Osteoblast (primary cell): ENCODE measurements at regions not wholly inside any gene's neighbourhood (a gene's known extent, or its start where the extent isn't known, plus 50 kb on each side); places are given as distances from the start of the nearest gene placed in this dataset.

Experiments
- DNase-seq: peaks from one replicate; pipeline ENCODE4 v3.0.0; 2011; ENCODE audit warnings: low spot score, mixed read lengths; ENCODE audit not compliant: insufficient read length; ENCODE audit errors: missing footprints
- H2AFZ ChIP-seq: 2 replicates; pipeline ENCODE4 v1.6.0; 2011; ENCODE audit warnings: mild to moderate bottlenecking, low read length
- H3K27ac ChIP-seq: 2 replicates; pipeline ENCODE4 v1.5.1; 2011; ENCODE audit warnings: mild to moderate bottlenecking, low read depth, low read length, moderate library complexity
- H3K27me3 ChIP-seq: 2 replicates; pipeline ENCODE4 v1.6.0; 2012; ENCODE audit warnings: mild to moderate bottlenecking, control low read depth, inconsistent platforms, low read length, moderate library complexity; ENCODE audit not compliant: insufficient read depth
- H3K36me3 ChIP-seq: 2 replicates; pipeline ENCODE4 v1.5.1; 2011; ENCODE audit warnings: mild to moderate bottlenecking, low read length, control low read depth, moderate library complexity; ENCODE audit not compliant: insufficient read depth
- H3K4me1 ChIP-seq: 2 replicates; pipeline ENCODE4 v1.5.1; 2011; ENCODE audit warnings: mild to moderate bottlenecking, low read length, control low read depth, moderate library complexity; ENCODE audit not compliant: insufficient read depth
- H3K4me2 ChIP-seq: 2 replicates; pipeline ENCODE4 v1.6.0; 2011; ENCODE audit warnings: mild to moderate bottlenecking, low read length; ENCODE audit not compliant: insufficient read depth
- H3K4me3 ChIP-seq: fragments of 200-600 bp; sonication (generic); 3 replicates; pipeline ENCODE4 v1.5.1; 2012; ENCODE audit warnings: mild to moderate bottlenecking, low read length, inconsistent platforms; ENCODE audit not compliant: insufficient read depth
- H3K79me2 ChIP-seq: 2 replicates; pipeline ENCODE4 v1.6.0; 2012; ENCODE audit warnings: mild to moderate bottlenecking, low read length, control low read depth, inconsistent platforms; ENCODE audit not compliant: insufficient read depth
- H3K9me3 ChIP-seq: 2 replicates; pipeline ENCODE4 v1.5.1; 2011; ENCODE audit warnings: low read depth, low read length, control low read depth
- H4K20me1 ChIP-seq: 2 replicates; pipeline ENCODE4 v1.6.0; 2012; ENCODE audit warnings: mild to moderate bottlenecking, low read length, control low read depth; ENCODE audit not compliant: insufficient read depth
- TF ChIP-seq, protein P1 (sequence below): IDR thresholded peaks from 2 replicates; pipeline ENCODE4 v1.5.1; 2011; ENCODE audit warnings: mild to moderate bottlenecking, low read depth, low read length, moderate library complexity; ENCODE audit errors: extremely low read depth

DNA sequence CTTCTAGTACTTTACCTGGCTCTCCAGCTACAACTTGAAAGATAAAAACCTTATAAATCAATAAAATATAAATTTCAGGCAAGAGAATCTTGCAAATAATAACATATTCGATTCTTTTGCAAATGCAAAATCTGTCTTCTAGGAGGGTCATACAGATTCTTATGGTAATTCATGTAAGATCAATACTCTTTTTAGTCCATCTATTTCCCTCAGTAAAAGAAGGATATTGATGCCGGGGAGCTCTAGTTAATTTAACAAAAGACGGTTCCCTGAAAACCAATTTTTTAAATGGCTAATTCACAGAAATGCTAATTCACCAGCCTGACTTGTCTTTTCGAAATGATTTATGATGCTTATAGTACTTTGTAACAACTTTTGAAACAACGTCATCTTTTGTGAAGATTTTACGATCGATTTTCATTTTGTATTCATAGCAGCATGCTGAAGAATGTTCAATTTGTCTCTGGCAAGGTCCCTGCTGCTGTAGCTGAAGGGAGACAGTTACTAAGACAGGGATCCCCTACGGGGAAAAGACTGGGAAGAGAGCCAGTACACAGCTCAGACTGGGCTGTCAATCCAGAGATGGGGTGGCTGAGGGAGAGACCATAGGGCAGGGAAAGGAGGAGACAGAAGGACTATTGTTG, 90.6 kb upstream of the SPAG17 start:
- Histone ChIP-seq H3K9me3 (no peaks in the 10 kb centered on the region), H2AFZ (no peak overlapping the region), H3K27me3 (no peaks in the 10 kb centered on the region), H3K4me1 (no peaks in the 10 kb centered on the region), H3K27ac (no peak overlapping the region), H3K79me2 (no peaks in the 10 kb centered on the region), H4K20me1 (no peaks in the 10 kb centered on the region), H3K4me3 (no peak overlapping the region), H3K36me3 (no peaks in the 10 kb centered on the region), H3K4me2 (no peak overlapping the region)
- DNase-seq: no peak
- TF ChIP-seq, protein P1, sequence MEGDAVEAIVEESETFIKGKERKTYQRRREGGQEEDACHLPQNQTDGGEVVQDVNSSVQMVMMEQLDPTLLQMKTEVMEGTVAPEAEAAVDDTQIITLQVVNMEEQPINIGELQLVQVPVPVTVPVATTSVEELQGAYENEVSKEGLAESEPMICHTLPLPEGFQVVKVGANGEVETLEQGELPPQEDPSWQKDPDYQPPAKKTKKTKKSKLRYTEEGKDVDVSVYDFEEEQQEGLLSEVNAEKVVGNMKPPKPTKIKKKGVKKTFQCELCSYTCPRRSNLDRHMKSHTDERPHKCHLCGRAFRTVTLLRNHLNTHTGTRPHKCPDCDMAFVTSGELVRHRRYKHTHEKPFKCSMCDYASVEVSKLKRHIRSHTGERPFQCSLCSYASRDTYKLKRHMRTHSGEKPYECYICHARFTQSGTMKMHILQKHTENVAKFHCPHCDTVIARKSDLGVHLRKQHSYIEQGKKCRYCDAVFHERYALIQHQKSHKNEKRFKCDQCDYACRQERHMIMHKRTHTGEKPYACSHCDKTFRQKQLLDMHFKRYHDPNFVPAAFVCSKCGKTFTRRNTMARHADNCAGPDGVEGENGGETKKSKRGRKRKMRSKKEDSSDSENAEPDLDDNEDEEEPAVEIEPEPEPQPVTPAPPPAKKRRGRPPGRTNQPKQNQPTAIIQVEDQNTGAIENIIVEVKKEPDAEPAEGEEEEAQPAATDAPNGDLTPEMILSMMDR: no peak

DNA sequence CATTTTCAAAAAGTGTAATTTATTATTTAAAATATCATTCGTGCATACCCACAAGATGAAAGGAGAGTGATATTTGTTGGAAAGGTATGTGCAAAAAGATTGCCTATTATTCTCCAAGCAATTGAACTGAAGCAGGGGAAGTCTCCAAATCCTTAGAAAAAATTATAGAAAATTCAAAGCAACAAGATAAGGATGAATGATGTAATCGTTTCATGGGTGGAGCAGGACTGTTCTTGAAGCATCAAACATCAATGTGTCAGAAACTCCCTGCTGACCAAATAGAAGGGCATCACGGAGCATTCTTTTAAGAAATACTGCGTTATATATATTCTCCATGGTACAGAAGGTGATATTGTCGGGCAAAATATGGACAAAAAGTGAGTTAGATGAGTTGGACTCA, 87.9 kb upstream of the SPAG17 start:
- H4K20me1 ChIP-seq: no peaks in the 10 kb centered on the region
- DNase-seq: no peak
- no peaks in the 10 kb centered on the region for H3K27me3 ChIP-seq
- no peaks in the 10 kb centered on the region for H3K79me2 ChIP-seq
- no peaks in the 10 kb centered on the region for H3K9me3 ChIP-seq
- H3K4me1 ChIP-seq: no peaks in the 10 kb centered on the region
- TF ChIP-seq, protein P1: no peak
- no peak overlapping the region for H3K4me3 ChIP-seq
- no peak overlapping the region for H2AFZ ChIP-seq
- no peaks in the 10 kb centered on the region for H3K36me3 ChIP-seq
- H3K27ac ChIP-seq: no peak overlapping the region
- H3K4me2 ChIP-seq: no peak overlapping the region

DNA sequence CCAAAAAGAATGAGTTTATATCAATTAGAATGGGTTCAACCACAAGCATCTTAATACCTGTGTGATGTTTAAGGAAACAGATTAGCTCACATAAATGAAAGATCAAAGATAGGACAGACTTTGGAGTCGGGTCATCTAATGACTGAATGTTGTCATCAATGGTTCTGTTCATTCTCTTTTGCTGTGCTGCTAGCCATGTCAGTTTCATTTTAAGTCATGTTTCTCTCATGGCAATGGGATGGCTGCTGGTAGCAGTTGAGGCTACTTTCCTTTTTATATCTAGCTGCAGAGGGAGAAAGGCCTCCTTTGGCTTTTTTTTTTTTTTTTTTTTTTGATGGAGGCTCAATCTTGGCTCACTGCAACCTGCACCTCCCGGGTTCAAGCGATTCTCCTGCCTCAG, 86.9 kb upstream of the SPAG17 start:
- Histone ChIP-seq H3K79me2 (no peaks in the 10 kb centered on the region), H2AFZ (no peak overlapping the region), H4K20me1 (no peaks in the 10 kb centered on the region), H3K27ac (no peak overlapping the region), H3K4me3 (no peak overlapping the region), H3K27me3 (no peaks in the 10 kb centered on the region), H3K4me2 (no peak overlapping the region), H3K9me3 (no peaks in the 10 kb centered on the region), H3K36me3 (no peaks in the 10 kb centered on the region), H3K4me1 (no peaks in the 10 kb centered on the region)
- DNase-seq: no peak
- TF ChIP-seq, protein P1: no peak

DNA sequence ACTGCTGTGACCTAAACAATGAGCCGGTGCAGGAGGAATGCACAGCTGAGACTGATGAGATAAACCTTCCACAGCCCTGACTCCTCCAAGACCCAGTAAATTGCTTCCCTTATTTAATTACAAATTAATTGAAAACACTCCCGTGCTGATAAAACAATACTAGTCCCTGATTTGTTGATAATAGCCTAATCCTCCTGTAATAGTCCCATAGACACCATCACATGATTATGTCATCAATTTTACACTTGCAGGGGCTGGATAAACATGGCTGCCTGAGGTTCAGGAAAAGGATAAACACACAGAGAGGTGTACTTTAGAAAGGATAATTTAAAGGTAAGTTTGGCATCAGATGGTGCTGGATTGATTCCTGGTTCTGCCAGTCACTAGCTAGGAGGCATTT, 84.6 kb upstream of the SPAG17 start:
- Histone ChIP-seq H3K4me2 (no peak overlapping the region), H3K9me3 (no peaks in the 10 kb centered on the region), H3K79me2 (no peaks in the 10 kb centered on the region), H3K27me3 (no peaks in the 10 kb centered on the region), H3K4me1 (no peaks in the 10 kb centered on the region), H4K20me1 (no peaks in the 10 kb centered on the region), H3K36me3 (no peaks in the 10 kb centered on the region), H3K4me3 (no peak overlapping the region), H2AFZ (no peak overlapping the region), H3K27ac (no peak overlapping the region)
- DNase-seq: no peak
- TF ChIP-seq, protein P1: no peak
